Right kidney (tissue), 1 donor: ENCODE measurements at regions not wholly inside any gene's neighbourhood (a gene's known extent, or its start where the extent isn't known, plus 50 kb on each side); places are given as distances from the start of the nearest gene placed in this dataset.
"Not testable (repeated sequence)": the region's sequence is repeated elsewhere in the genome, so short reads cannot be mapped to it uniquely, and the experiment has no call there.

ENCODE experiments used
- DNase-seq: peaks from one replicate; pipeline ENCODE4 v3.0.0-alpha.2; 2016

- not testable (repeated sequence) for DNase-seq
These were observed 85.3 kb upstream of the MAGI3 start for GRCh38 chr1:113305029-113305428.

- no peak for DNase-seq
These were observed 82.4 kb upstream of the MAGI3 start for GRCh38 chr1:113307771-113308445.

GRCh38 chr1:113312651-113313050 lies 77.7 kb upstream of the MAGI3 start:
- DNase-seq, result not testable (repeated sequence)

DNA sequence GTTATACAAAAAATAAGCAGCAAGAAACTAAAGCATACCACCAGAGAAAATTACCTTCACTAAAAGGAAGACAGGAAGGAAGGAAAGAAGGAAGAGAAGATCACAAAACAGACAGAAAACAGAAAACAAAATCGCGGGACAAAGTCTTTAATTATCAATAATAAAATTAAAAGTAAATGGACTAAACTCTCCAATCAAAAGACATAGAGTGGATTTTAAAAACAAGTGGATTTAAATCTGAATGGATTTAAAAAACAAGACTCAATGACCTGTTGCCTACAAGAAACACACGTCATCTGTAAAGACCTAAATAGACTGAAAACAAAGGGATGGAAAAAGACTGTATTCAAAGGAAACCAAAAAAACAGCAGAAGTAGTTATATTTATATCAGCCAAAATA lies 75.7 kb upstream of the MAGI3 start:
- DNase-seq, result no peak

DNA sequence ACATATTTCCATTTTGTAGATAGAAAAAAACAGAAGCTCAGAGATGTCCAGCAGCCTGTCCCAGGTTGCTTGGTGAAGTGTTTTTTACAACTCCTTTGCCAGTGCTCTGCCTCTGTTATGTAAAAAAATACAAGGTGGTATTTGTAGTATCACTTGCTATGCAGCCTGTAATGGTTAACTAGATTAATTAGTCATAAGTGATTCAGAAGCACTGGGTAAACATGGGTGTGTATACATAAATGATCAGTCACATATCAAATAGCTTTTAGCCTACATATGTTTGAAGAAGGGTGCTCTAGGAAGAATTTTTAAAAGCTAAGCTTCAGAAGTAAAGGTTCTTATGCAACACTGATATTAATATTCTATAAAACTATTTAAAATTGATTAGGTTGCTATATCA lies 70.0 kb upstream of the MAGI3 start:
- no peak for DNase-seq

DNA sequence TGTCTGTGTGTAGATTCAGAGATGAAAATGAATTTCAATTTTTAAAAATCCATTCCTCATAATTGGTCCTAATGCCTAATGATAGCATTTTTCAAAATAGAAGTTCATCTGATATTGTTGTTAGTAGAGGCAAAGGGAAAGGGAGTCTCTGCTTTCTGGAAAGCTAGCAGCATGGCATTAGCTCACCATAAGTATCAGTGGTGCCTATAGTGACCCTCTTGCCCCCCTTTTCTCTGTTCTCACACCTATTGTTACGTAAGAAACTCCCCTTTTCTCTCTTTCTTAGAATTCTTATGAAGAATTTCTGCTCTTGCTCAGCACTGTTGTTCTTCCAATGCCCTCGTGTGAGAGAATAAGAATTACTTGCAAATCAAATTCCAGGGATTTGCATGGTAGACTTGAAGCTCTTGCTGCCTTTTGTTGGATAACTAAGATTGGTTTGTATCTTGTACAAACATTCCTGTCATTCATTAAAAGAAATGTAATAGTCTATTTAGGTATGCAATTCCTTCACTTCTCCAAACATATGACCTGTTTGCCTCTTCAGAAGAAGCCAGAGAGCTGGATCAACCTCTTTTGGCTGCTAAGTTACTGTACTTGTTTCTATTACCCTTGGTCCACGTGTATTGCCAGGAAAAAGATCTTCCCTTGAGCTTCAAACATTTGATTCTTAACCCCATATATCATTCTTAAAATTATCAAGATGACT lies 69.2 kb upstream of the MAGI3 start:
- DNase-seq, result no peak

- DNase-seq, result no peak
These were observed 68.4 kb upstream of the MAGI3 start for GRCh38 chr1:113321771-113322387.

- no peak for DNase-seq
These were observed 67.9 kb upstream of the MAGI3 start for GRCh38 chr1:113322439-113322838.

DNA sequence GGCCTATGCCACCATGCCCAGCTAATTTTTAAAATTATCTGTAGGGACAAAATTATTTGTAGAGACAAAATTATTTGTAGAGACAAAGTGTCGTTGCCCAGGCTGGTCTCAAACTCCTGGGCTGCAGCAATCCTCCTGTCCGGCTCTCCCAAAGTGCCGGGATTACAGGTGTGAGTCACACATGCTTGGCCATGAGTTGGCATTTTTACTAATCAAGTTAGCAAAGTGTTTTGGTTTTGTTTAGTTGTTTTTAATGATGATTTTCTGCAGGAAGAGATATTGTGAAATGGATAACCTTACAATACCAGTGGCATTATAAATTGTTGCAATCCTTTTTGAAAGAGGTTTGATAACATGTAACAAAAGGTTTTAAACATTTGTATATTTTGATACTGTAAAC lies 65.3 kb upstream of the MAGI3 start:
- no peak for DNase-seq

- no peak for DNase-seq
These were observed 63.3 kb upstream of the MAGI3 start for GRCh38 chr1:113326976-113327375.

GRCh38 chr1:113333056-113333455 lies 57.3 kb upstream of the MAGI3 start:
- no peak for DNase-seq

DNA sequence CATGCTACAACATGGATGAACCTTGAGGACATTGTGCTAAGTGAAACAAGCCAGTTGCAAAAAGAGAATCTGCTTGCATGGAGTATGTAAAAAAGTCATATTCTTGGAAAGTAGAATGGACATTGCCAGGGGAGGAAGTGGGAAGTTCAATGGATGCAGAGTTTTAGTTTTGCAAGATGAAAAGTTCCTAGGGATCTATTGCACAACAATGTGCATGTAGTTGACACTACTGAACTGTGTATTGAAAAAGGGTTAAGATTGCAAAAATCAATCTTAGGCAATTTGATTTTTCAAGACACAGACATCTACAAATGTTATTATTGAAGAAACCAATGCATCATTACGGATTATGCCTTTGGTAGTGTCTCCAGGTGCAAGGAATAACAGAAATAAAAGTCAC lies 50.3 kb upstream of the MAGI3 start:
- no peak for DNase-seq
